Esophagus muscularis mucosa (tissue), 3 donors: ENCODE measurements at regions not wholly inside any gene's neighbourhood (a gene's known extent, or its start where the extent isn't known, plus 50 kb on each side); places are given as distances from the start of the nearest gene placed in this dataset.

Experiments
- POLR2A ChIP-seq: fragments of 450-650 bp; IDR thresholded peaks from one replicate; pipeline ENCODE4 v1.6.1; 2017; ENCODE audit warnings: antibody characterized with exemption, moderate library complexity, mild to moderate bottlenecking, low read depth
- POLR2AphosphoS5 ChIP-seq, 2 donors: sonication (generic); formaldehyde crosslinking; IDR thresholded peaks; one replicate each; pipeline ENCODE4 v1.6.1; 2017; ENCODE audit warnings: antibody characterized with exemption in 2 of 2
- TF ChIP-seq, protein P1 (sequence below), 3 experiments: fragments of 200-600 bp in 2 of 3; fragments of 450-650 bp in 1 of 3; sonication (generic) in 2 of 3; IDR thresholded peaks; one replicate each; pipeline ENCODE4 v1.5.1; 2017 to 2019; ENCODE audit warnings: antibody characterized with exemption in 3 of 3, mild to moderate bottlenecking in 2 of 3, moderate library complexity in 1 of 3

DNA sequence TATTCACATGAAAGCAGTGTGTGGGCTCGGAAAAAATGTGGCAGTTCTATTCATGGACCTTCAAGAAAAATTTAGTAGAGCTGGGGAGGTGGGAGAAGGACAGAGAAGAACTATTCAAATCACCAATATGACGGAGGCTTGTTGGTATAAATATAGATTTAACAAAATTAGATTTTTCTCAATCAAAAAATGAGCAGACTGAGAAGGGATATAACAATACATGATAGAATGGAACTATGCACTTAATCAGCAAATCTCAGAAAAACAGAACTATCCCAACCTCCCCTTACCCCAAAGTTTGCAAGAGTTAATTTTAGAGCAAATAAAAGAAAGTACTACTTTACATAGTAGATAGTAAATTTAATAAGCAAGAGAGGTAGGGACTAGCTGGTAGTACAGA lies 194.6 kb upstream of the BCL6 start:
- TF ChIP-seq POLR2AphosphoS5 (IDR thresholded peaks at IDR 0.05) (no peak), POLR2A (no peak)
- TF ChIP-seq, protein P1, sequence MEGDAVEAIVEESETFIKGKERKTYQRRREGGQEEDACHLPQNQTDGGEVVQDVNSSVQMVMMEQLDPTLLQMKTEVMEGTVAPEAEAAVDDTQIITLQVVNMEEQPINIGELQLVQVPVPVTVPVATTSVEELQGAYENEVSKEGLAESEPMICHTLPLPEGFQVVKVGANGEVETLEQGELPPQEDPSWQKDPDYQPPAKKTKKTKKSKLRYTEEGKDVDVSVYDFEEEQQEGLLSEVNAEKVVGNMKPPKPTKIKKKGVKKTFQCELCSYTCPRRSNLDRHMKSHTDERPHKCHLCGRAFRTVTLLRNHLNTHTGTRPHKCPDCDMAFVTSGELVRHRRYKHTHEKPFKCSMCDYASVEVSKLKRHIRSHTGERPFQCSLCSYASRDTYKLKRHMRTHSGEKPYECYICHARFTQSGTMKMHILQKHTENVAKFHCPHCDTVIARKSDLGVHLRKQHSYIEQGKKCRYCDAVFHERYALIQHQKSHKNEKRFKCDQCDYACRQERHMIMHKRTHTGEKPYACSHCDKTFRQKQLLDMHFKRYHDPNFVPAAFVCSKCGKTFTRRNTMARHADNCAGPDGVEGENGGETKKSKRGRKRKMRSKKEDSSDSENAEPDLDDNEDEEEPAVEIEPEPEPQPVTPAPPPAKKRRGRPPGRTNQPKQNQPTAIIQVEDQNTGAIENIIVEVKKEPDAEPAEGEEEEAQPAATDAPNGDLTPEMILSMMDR (IDR thresholded peaks at IDR 0.05), result no peak
